NCI-H1092 (cell line): ENCODE measurements at regions not wholly inside any gene's neighbourhood (a gene's known extent, or its start where the extent isn't known, plus 50 kb on each side); places are given as distances from the start of the nearest gene placed in this dataset.
"Not testable (repeated sequence)": the region's sequence is repeated elsewhere in the genome, so short reads cannot be mapped to it uniquely, and the experiment has no call there.

Experiments
- DNase-seq: peaks from one replicate; lab custom pipeline; 2025; lab: John Stamatoyannopoulos, UW

DNA sequence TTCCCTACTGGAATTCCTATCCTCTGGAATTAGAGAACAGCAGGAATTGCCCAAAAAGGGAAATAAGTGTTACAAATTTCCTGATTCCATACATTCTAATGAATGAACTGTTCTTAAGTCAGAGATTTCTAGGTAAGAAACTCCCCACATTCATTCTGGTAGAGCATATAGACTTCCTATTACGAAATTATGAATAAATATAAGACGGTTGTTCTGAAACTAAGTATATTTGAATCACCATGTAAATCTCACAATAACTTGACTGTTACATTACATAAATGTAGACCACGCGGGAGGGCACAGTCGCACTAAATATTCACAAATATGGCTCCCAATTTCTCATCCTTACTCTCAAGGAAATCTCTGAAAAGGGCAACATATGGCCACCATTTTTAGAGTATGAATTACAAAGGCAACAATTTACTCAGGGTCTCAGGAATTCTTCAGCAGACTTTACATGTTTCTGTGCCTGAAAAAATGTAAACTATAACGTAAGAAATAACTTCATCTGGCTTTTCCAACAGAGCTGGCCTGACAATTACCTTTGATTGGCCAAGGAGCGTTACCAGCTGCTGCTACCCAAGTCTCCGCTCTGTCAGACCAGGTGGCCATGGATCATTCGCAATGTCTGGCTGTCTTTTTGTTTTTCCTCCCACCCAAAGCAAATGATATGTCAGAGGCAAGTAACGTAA, 115.8 kb downstream of the MPP7 start:
- no peak for DNase-seq

DNA sequence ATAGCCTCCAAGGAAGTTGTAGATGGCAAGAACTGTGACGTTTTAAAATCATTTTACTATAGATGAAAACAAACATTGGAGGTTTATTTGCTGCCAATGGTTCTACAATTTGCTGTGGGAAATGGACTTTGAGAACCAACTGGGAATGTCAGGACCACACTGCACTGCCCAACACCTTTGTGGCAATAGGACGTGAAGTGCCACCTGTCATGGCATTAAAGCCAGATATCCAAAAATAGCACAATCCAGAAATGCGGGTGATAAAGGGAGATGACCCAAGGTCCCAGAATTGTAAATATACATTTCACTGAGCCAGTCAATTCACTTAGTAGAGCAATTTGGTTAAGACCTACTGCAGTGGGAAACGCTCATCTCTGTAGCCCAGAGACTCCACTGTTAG, 116.4 kb downstream of the MPP7 start:
- no peak for DNase-seq

DNA sequence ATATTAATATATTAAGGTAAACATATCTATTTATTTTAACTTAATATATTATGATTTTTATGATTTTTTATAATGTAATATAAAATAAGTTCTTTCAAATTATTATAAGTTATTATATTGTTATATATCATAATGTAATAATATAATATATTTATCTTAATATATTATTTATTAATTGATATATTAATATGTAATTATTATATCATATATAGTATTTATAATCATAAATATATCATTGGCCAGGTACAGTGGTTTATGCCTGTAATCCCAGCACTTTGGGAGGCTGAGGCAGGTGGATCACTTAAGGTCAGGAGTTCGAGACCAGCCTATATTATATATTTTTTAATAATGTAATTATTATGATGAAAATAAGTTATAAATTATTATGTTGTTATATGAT, 118.1 kb downstream of the MPP7 start:
- no peak for DNase-seq

DNA sequence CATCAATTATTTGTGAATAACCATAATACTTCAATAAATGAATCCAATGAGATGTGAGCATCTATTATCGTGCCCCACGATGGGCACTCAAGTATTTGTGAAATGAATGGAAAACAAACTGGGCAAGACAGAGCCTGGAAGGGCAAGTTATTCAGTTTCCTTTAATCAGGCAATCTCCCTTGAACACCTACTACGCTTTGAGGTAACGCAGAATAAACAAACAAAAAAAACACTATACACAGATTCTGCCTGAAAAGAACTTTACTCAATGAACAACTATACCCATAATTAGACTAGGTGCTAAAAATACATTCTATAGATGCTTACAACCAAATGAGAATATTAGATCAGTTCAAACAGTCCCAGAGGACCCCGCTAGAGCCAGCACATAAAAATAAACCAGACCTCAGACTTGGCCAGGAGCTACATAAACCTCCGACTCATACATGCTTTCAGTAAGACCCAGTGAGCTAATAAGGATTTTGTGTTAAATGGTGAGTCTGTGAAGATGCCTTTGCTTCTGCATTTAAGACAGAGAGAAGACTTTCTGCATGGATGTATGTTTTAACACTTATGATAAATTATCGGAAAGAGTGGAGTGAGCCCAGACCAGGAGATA, 121.3 kb downstream of the MPP7 start:
- no peak for DNase-seq

DNA sequence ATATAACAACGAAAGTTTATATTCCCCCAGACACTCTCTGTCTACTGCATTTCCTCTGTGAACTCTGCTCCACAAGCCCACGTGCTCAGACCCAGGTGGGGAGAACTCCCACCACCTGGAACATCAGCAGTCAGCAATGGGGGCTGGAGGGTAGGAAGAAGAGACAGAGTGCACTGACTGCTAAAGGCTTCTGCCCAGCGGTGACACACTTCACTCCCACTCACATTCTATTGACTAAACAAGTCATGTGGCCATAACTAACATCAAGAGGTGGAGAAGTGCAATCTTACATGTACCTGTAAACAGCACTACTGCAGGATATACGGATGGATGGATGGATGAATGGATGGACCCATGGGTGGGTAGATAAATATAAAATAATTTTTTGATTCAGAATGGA, 122.2 kb downstream of the MPP7 start:
- DNase-seq: no peak

DNA sequence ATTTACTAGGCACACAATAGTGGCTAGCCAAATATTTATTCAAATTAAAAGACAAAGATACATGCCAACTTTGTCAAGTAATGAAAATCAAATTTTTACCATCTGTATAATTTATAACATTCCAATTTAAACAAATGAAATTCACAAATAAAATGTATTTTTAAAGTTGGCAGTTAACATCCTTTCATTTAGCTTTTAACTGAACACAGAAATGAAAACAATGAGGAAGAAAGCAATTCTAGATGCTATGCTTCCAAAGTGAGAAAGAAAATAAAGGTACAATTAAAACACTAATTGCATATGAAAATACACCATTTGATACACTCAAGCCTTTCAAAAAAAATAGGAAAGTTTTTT, 123.1 kb downstream of the MPP7 start:
- no peak for DNase-seq

DNA sequence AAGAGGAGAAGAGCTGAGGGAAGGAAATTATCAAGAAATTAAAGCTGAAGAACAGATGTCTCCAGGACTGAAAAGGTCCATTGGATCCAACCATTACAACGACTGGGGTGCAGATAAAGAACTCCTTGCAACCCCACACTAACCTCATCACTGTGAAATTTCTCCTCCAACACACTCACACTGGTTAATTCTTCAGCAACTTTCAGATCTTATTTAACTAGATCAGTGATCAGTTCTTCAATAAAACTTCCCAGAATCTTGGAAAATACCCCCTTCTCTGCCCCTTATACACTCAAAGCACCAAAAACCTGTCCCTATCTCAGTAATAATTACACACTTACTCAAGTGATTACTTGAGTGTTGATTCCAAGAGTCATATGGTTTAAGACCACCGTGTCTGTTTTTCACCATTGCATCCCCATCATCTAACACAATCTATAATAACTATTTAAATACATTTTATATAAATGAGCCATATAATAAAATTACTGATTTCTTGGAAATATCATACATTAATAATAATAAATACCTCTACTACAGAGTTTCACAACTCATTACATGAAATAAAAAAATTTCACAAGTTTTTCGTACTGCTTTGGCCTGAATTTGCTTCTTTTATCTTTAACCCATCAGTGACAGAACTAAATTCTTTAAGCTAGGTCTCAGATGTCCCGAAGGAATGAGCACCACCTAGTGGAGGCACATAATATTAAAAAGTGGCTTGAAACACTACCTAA, 123.7 kb downstream of the MPP7 start:
- DNase-seq: peak; percentile 27

DNA sequence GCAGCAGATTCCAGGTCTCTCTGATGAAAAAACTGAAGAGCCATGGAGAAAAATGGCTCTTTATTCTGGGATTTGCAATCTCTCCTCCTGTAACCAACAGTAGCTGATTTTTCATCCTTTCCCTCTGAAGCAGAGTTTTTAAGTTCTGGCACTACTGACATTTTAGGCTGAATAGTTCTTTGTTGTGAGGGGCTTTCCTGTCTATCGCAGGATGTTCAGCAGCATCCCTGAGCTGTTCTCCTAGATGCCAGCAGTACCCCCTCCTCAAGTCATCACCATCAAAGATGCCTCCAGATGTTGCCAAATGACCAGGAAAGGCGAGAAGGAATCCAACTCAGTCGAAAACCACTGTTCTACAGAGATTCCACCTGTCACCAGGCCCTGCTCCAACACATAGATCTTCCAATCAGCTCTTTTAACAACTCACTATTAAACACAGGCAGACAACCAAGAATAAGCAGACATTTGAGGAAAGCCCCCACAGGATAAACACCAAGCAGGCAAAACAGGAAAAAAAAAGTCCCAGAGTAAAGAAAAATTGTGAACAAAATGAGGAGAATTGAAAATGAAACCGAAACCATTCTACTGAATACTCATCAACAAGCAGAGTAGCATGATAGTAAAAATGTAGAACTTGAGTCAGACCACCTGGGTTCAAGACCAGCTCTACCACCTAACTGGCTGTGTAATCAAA, 124.8 kb downstream of the MPP7 start:
- DNase-seq: no peak

DNA sequence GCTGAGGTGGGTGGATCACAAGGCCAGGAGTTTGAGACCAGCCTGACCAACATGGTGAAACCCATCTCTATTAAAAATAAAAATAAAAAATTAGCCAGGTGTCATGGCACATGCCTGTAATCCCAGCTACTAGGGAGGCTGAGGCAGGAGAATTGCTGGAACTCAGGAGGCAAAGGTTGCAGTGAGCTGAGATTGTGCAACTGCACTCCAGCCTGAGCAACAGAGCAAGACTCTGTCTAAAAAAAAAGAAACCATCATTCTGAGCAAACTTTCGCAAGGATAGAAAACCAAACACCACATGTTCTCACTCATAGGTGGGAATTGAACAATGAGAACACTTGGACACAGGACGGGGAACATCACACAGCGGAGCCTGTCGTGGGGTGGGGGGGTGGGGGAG, 126.4 kb downstream of the MPP7 start:
- not testable (repeated sequence) for DNase-seq

DNA sequence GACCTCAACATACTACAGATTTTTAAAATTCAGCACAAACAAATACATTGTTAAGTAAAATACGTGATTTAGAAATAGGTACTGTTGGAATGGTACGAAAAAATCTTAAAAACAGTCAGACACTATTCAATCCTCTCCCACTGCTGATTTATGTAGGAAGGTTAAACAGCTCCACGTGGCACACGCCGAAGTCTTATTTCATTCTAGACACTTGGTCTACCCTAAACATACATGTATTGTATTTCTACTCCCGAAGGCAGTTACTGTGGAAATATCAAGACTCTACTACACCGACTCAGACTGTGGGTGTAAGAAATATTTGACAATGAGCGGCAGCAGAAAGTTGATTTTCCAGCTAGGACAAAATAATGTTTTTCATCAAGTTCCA, 130.6 kb downstream of the MPP7 start:
- DNase-seq: no peak

DNA sequence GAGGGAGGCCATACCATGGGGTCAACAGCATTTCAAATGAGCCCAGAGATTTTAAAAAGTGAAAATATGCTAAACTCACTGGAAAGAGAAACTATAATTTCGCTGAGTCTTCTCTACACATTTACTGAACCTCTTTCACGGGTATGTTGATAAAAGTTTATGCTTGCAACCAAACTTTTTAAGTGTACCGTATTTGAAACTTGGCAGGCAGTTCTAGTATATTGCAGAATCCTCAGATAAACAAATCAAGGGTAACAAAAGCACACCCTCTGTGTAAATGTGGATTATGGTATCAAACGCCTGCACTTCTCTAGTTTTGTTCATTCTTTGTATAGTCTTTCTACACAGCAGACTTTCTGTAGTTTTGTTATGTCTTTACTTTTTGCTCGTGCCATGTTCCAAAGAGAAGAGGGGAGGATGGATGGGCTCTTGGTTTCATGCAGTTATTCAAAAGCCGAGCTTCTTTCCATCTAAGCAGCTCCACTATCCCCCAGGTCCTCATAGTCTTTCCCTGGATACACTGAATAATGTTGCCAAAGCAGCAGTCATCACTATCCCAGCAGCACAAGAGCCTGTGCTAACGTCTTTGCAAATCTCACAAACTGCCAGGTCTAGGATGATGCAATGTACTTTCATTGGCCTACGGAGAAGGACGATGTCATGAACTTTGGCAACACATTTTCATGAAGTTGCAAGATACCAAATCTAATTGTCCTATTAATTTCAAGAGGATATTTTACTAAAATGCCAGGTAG, 131.2 kb downstream of the MPP7 start:
- no peak for DNase-seq

DNA sequence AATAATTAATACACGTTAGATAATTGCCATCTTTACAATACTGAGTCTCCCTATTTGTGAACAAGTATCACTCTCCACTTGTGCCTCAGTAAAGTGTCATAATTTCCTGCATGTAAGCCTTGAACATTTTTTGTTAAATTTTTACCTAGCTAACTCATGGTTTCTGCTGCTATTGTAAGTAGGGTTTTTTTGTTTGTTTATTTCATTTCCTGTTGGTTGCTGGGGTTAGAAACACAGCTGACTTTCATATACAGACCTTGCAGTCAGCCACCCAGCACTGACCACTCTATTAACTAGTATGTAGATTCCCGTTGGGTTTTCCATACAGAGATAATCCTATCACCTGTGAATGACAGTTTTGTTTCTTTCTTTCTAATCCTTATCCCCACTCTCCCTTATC, 133.3 kb downstream of the MPP7 start:
- no peak for DNase-seq

DNA sequence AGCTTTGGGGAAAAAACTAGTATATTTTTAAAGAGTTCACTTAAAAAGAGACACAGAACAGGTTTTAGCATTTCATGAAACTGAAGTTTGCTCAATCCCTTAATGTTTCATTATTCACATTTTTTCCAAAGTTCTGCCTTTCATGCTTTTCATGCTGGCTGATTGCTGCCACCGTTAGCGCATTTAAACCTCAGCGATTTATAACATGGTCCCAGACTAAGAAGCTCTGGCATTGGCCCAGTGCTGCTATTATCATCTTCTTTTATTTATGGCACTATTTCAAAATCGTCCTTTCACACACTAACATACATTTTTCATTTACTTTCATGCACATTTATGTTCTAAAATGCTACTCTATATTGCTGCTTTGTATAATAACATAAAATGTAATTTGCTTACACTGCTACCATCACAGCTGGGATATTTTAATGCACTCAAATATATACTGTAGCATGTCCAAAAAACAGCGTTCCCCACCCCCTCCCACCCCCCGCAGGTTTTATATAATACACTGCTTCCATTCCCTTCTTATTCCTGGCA, 141.9 kb downstream of the MPP7 start:
- no peak for DNase-seq

DNA sequence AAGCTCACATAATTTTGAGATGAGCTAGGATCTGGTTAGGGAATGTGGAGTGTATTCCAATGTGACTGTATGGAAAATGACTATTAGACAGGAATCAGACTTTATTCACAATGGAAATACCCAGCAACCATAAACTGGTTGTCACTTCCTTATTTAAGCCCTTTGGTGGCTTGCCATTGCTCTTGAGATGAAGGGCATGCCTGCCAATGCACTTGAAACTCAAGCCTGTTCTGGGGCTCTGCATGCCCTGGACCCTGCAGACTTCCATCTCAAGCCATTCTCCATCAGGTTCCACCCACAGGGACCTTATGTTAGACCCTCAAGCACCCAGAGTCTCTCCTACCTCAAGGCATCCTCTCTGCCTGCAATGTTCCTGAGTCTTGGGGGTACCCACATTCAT, 145.5 kb downstream of the MPP7 start:
- no peak for DNase-seq

DNA sequence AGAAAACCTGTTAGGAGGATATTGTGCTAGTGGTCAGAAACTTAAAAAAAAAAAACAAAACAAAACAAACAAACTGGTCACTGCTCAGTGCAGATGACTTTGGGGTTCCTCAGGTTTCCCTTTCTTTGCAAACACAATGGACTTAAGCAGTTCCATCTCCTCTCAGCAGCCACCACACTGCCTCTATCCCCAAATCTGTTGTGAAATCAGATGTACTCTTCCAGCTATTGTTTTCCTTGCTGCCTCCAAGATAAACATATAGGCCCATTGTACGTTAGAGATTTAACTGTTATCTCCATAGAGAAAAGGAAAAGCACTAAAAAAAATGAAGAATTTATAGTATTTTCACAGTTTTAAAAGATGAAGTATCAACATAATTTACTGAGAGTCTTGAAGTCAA, 147.1 kb downstream of the MPP7 start:
- DNase-seq: no peak

DNA sequence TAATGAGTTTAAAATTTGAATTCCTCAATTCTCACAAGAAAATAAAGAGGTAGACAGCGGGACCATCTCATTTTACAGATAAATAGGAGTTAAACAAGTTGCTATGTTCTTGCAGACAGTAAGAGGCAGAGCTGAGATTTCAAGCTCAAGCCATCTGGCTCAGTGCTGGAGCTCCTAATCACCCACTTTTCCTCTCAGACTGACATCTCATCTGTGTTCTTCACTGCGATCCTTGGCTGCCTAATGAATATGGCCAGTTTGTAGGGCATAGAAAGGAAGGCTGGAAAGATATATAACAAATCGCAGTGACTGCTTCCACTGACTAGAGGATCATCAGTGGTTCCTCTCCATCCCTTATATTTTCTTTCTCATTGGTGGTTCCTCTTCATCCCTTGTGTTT, 151.2 kb downstream of the MPP7 start:
- no peak for DNase-seq

DNA sequence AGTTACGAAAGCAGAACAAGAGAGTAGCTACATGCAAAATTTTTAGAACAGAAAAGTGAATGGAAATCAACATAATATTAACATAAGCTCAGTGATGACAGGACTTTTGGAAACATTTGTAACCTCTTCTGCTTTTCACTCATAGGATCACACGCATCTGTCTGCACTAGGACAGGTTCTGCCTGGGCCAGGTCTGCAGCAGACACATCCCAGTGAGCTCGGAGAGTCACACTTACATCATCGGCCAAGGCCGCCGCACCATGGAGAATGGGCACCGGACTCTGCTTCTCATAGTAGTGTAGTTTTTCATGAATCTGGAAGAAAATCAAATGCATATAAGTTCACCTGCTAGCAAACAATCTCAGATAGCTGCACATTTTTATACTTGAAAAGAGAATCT, 150.9 kb upstream of the ODAD2 start:
- DNase-seq: no peak

DNA sequence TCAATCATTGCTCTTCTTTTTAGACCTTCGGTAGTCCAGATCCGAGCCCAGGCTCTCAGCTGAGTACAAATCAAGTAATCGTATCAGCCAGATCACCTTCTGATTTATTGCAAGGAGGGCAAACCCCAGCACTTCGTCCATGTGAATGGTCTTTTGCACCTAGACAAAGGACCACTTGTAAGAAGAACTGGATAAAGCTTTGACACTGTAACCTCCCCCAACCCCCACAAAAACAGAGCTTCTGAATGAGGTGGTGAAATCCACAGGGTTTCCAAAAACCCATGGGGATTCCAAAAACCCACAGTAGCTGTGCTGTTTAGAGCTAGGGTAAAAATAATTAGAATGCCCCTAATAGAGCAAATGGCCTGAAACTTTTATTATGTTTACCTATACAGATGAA, 148.8 kb upstream of the ODAD2 start:
- no peak for DNase-seq

DNA sequence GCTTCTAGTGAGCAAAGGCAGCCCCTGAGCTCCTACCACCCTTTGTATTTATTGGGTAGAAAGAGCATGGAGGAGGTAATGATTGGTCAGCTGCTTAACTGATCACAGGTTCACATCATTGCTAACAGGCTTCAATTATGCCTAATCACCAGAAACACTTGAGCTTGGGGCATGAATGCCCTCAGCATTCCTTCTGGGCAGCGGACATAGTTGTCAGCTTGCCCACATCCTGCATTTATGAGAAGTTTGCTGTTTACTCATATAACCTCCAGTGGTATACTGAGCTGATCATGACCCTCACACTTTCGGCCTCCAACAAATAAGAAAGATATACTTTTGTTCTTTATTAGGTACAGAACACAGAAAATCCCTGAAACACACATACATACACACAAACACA, 140.3 kb upstream of the ODAD2 start:
- no peak for DNase-seq

DNA sequence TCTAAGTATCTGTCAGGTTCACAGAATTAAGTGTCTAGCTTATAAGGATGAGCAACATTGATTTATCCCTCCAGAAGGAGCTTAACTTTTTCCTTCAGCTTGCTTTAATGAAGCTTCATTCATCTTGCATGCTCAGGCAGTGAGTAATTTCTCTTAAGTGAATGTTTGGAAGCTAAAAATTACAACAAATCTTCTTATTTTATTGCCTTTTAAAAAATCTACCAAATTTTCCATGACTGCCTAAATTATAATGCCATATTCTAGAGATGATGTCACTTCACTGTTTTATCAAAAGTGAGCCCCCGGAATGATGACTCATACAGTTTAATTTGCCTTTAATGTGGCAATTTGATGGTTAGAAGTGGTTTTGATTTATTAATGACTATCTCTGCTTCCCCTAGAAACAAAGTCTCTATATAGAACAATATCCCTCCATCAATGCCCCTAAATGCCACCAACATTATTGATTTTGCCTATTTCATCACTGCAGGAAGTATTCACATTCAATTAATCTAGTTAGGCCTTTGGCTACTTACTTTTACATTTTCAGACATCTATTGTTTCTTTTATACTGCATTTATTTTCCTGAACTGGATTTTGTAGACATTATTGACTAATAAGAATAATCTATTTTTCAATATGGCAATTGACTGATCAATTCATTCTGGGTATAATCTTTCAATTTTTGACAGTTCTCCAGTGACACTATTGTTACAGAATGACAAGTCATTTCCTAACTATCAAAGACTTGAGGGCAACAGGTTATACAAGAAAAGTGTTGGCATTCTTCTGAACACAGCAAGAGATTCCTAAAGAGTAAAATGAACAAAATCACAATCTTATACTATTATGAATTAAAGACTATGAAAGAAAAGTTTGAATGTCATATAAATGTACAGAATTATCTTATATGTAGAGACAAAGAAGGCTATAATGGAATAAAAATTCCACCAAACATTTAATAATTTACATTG, 139.3 kb upstream of the ODAD2 start:
- DNase-seq: no peak

DNA sequence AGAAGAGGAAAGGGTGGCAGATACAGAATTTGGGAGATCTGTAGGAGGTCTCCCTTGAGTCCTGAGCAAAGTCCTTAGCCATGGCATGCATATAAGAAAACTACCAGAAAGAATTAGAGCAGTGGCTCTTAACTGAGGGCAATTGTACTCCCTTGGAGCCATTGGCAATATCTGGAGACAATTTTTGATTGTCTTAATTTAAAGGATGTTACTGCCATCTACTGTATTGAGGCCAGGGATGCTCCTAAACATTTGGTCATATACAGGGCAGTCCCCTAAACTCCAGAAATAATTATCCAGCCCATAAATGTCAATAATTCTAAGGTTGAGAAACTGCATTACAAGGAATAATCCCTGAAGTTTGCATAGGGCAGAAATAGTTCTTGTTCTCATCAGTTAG, 136.4 kb upstream of the ODAD2 start:
- no peak for DNase-seq
